Central memory CD8-positive, alpha-beta T cell (primary cell): ENCODE measurements at regions not wholly inside any gene's neighbourhood (a gene's known extent, or its start where the extent isn't known, plus 50 kb on each side); places are given as distances from the start of the nearest gene placed in this dataset.
A peak's percentile ranks its signal among the peaks of the same experiment; 100 is the strongest.

Experiments used
- ATAC-seq: fragments of 150-1000 bp; cut with Tn5 transposase; replicated peaks from 2 replicates; pipeline ENCODE4 v1.10.0; 2022; ENCODE audit warnings: mild to moderate bottlenecking, moderate FRiP score, moderate number of reproducible peaks; ENCODE audit not compliant: poor library complexity, severe bottlenecking; ENCODE audit errors: extremely low read depth
- DNase-seq, 2 donors: peaks; one replicate each; pipeline ENCODE4 v3.0.0; 2021; ENCODE audit warnings: low spot score in 2 of 2
- H3K27ac Mint-ChIP-seq: one replicate; pipeline ENCODE4 v1.8.0; 2022; ENCODE audit warnings: low read depth, mild to moderate bottlenecking, moderate library complexity, mixed read lengths
- H3K27me3 Mint-ChIP-seq: one replicate; pipeline ENCODE4 v1.8.0; 2022; ENCODE audit warnings: mixed read lengths
- H3K36me3 Mint-ChIP-seq: one replicate; pipeline ENCODE4 v1.8.0; 2022; ENCODE audit warnings: mild to moderate bottlenecking, moderate library complexity, mixed read lengths; ENCODE audit not compliant: insufficient read depth
- H3K4me1 Mint-ChIP-seq: one replicate; pipeline ENCODE4 v1.8.0; 2022; ENCODE audit warnings: mixed read lengths
- H3K4me3 Mint-ChIP-seq: one replicate; pipeline ENCODE4 v1.8.0; 2022; ENCODE audit warnings: mild to moderate bottlenecking, moderate library complexity, mixed read lengths
- H3K9me3 Mint-ChIP-seq: one replicate; pipeline ENCODE4 v1.8.0; 2022; ENCODE audit warnings: mixed read lengths

DNA sequence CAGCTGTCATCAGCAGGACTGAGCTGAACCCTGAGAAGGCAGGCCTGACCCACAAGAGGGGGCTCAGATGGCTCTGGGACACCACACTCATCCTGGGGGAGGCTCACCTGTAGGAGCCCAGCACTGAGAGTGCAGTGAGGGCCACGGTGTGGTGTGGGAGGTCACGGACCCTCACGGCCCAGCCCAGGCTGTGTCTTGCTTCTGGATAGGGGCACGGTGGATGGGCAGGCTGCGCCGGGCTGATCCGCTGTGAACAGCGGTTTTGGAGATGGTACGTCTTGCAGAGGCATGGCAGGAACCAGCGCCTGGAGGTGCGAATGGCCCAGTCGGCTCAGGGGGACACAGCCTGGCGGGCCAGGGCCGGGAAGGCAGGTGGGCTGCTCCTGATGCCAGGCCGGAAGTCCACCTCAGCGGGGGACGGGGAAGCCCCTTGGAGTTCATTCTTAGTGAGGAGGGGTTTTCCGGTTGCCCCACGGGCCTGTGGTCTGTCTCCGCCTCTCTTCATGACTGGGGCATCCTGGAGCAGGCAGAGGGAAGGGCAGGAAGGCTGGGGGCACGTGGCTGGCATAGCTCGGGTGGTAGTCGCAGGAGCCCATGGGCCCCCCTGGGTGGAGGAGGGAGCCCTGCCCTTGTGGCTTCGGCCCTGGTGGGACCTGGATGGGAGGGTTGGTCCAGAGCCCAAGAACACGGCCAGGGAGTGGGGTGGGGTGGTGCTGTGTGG, 112.5 kb downstream of the UNCX start:
- ATAC-seq: no peak
- no peak overlapping the region for H3K4me3 Mint-ChIP-seq
- peaks cover 4% of the 10 kb centered on the region for H3K9me3 Mint-ChIP-seq
- H3K36me3 Mint-ChIP-seq: no peaks in the 10 kb centered on the region
- DNase-seq: no peak
- peaks cover 45% of the 10 kb centered on the region for H3K27me3 Mint-ChIP-seq
- H3K27ac Mint-ChIP-seq: no peak overlapping the region
- no peaks in the 10 kb centered on the region for H3K4me1 Mint-ChIP-seq

DNA sequence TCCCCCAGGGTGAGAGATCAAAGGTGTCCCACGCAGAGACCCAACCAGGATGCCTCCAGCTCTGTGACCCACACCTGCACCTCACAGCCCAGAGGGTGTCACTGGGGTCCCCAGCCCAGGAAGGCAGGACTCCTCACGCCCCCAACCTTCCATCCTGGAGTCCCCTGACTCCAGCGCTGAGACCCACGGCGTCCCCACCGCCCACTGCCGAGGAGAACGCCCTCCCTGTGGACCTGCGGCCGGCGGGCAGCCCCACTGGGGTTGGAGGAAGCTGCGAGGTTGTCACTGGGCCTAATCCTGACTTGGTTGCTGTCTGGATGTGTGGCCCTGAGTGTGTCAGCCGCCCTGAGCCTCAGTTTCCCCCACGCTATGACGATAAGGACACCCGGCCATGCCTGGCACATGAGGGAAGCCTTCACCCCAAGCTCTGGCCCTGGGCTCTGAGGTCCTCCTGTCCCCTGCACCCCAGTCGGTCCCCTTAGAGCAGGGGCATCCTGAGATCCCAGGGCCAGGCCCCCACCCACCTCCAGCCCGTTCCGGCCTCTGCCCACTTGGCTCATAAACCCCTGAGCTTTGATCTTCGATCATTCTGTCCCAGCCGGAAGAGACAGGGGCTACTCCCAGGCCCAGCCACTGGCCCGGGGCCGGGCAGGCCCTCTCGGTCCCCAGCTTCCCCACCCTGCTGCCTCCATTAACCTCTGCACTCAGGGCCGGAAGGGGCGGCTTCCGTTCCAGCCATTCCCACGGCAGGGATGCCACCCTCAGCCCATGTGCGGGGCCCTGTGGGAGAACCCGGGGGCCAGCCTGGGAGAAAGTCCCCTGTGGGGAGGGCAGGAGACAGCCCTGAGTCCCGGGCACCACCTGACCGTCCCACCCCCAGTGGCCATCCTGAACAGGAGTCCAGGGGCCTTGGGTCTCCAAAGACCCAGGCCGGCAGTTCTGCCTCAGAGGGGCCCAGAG, 113.2 kb downstream of the MICALL2 start:
- Mint-ChIP-seq H3K36me3 (no peaks in the 10 kb centered on the region), H3K4me3 (no peak overlapping the region), H3K27ac (no peak overlapping the region), H3K27me3 (peaks cover 55% of the 10 kb centered on the region), H3K9me3 (peaks cover 4% of the 10 kb centered on the region), H3K4me1 (no peaks in the 10 kb centered on the region)
- DNase-seq: no peak
- ATAC-seq: no peak

DNA sequence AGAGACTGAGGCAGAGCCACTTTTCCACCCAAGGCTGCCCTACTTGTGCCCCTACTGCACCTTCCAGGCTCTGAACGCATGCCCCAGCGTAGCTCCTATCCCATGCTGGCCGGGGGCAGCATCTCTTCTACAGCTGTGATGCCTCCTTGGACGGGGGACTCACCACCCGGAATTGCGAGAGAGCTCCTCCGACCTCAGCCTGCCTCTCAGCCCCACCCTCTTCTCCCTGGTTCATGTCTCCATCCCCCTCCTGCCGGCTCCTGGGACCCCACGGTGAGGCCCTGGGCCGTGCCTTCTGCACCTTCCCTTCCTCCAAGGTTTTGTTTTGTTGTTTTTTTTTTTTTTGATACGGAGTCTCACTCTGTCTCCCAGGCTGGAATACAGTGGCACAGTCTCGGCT, 112.4 kb downstream of the MICALL2 start:
- Mint-ChIP-seq H3K9me3 (peaks cover 4% of the 10 kb centered on the region), H3K4me1 (no peaks in the 10 kb centered on the region), H3K36me3 (no peaks in the 10 kb centered on the region), H3K27ac (peak overlapping the region; percentile 29), H3K27me3 (peaks cover 57% of the 10 kb centered on the region), H3K4me3 (no peak overlapping the region)
- DNase-seq: no peak
- no peak for ATAC-seq

DNA sequence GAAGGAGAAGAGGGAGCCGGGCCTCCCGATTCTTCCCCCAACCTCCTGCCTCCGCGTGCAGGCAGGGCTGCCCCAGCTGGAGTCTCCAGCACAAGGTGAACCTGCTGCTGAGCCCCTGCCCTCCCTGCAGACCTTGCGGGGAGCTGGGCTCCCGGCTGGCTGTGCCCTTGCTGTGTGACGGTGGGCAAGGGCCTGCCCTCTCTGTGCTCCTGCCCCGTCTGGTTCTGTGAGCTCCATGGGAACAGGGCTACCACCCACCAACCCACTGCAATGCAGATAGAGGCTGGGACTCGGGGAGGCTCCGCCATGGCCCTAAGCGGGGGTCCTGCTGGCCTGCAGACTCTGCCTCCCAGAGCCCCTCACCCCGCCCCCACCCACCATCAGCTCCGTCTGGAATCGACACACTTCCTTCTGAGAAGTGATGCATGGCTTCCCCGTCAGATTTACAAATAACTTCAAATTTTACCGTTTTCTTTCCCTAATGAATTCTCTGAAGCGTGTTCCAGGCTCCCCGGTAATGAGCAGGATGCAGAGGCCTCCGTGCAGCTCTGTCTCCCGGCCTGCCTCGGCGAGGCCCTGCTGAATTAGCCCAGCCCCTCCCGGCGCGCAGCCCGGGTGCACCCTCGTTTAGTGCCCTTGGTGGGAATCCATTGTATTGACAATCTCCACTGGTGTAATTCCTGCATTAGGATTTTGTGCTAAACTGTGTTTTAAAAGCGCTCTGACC, 111.0 kb downstream of the MICALL2 start:
- Mint-ChIP-seq H3K9me3 (no peaks in the 10 kb centered on the region), H3K36me3 (no peaks in the 10 kb centered on the region), H3K4me1 (no peaks in the 10 kb centered on the region), H3K27ac (no peak overlapping the region), H3K27me3 (peaks cover 48% of the 10 kb centered on the region), H3K4me3 (no peak overlapping the region)
- ATAC-seq (no peak), DNase-seq (no peak)

DNA sequence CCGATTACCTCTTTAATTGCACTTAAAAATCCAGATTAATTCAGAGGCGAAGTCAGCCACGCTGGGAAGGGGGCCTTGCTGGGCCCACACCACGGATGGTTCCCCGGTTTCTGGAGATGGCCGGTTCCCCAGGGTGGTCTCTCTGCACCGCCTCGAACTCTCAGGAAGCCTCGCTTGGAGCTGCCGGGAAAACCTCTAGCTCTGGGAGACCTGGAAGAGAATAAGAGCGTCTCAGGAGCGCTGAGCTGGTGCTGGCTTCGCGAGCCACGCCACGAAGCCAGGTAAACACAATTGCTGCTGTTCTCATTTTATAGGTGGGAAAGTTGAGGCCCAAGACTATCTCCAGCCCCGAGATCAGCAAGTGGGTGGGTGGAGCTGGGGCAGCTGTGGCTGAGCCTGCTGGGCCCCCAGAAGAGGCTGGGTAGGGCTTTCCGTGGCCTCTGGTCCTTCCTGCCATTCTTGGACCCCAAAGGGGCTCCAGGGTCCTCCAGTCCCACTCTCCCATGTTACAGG, 110.4 kb downstream of the MICALL2 start:
- ATAC-seq: no peak
- no peak overlapping the region for H3K27ac Mint-ChIP-seq
- H3K9me3 Mint-ChIP-seq: no peaks in the 10 kb centered on the region
- no peak for DNase-seq
- H3K4me1 Mint-ChIP-seq: no peaks in the 10 kb centered on the region
- H3K27me3 Mint-ChIP-seq: peaks cover 46% of the 10 kb centered on the region
- H3K4me3 Mint-ChIP-seq: no peak overlapping the region
- H3K36me3 Mint-ChIP-seq: no peaks in the 10 kb centered on the region

DNA sequence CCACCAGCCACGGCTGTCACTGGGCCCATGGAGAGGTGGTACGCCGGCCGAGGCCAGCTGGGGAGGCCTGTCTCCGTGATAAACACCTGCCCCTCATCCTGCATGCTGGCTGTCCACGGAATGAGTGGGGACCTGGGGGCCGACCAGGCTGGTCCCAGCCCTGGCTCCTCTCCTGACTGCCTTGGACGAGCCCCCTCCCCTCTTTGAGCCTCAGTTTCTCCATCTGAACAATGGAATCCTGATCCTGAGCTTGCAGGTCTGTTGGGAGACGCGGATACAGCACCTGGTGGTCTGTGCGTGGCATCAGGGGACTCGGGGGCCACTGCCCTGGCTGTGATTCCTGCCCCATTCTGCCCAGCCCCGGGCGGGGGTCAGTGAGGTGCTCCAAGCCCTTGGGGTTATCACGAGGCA, 109.9 kb downstream of the MICALL2 start:
- Mint-ChIP-seq H3K4me3 (no peak overlapping the region), H3K36me3 (no peaks in the 10 kb centered on the region), H3K9me3 (no peaks in the 10 kb centered on the region), H3K27me3 (peaks cover 46% of the 10 kb centered on the region), H3K4me1 (no peaks in the 10 kb centered on the region), H3K27ac (no peak overlapping the region)
- ATAC-seq (no peak), DNase-seq (no peak)

DNA sequence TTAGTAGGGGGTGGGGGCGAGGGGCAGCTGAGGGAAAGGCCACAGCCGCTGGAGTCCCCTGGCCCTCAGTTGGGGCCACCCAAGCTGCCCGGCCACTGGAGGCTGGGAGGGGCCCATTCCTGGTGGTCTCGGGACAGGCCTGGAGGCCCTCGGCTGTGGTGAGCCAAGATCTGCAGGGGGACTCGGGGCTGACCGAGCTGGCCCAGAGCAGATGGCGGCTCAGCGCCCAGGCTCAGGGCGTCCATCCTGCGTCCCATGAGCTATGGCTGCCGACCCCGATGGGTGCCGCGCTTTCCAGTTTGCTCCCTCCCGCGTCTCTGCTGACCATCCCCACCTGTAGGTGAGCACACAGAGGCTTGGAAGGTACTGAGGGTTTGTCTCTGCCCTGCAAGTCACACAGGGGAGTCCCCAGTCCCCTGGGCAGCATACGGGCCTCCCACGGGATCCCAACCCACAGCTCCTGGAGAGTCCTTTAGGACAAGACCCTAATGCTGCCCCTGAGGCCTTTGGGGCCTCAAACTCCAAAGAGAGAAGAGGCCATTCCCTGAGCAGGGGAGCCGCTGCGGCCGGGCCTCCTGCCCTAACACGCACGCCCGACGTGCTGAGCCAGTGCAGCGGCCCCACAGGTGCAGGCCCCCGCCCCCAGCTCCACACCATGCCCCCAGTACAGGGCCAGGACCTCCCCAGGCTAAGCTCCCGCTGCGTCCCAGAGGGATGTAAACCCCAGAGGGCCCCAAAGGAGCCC, 107.2 kb downstream of the MICALL2 start:
- Mint-ChIP-seq H3K4me1 (peaks cover 4% of the 10 kb centered on the region), H3K9me3 (no peaks in the 10 kb centered on the region), H3K27me3 (peaks cover 53% of the 10 kb centered on the region), H3K4me3 (no peak overlapping the region), H3K36me3 (peaks cover 2% of the 10 kb centered on the region), H3K27ac (no peak overlapping the region)
- ATAC-seq: no peak
- DNase-seq: no peak

DNA sequence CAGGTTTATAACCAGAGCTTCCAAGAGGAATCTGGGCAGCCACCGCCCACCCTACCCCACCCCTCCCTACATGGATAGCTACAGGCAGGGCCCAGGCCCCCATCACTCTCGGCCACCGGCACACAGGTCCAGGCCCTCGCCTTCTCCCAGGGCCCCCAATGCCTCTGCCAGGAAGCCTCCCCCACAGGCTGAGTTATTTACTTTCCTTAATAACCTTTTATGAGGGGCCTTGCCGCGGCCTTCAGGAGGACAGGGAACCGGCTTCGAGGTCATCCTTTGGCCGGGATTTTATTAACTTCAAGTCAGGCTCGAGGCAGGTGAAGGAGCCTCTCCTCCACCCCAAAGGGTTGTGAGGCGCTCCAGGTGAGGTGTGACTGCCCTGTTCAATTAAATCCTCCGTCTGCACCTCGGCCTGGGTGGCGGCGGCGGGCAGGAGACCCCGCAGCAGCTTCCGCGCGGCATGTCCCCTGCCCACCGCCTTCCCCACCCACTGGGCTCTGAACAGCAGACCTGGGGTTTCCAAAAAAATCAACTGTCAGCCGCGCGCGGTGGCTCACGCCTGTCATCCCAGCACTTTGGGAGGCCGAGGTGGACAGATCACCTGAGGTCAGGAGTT, 106.5 kb downstream of the MICALL2 start:
- H3K27me3 Mint-ChIP-seq: peaks cover 46% of the 10 kb centered on the region
- no peak for ATAC-seq
- H3K9me3 Mint-ChIP-seq: no peaks in the 10 kb centered on the region

DNA sequence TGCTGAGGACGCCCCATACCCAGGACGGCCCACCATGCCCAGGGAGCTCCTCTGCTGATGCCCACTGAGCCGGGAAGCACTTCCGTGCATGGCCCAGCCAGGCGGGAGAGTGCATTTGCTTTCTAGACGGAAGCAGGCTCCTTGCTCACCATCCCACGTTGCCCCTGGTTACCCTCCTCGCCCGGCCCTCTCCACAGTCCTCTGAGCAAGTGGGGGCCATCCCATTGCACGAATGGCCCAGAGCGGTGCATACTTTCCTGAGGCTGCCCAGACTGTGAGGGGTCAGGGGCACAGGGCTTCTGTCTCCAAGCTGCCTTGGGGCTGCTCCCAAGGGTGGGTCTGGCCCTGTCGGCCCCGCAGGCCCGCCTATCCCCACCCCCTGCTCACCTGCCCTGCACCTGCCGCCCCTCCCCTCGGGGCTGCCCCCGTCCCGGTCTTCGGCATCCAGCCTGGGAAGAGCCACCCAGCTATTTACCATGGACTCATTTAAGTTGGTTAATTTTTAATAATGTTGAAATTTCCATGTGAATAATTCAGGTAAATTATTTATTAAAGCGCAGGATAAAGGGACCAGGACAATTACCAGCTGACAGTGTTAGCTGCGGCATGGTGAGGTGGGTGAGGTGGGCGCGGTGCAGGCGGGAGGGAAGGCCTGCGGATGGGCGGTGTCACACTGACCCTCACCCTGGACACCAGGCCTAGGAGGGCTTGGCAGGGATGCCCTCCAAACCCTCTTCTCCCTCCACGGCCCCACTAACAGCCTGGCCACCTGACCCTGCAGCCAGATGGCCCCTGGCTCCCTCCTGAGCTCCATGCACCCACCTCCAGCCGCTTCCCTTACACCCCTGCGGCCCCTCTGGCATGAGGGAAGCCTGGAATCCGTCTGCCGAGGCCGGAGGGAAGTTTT, 104.4 kb downstream of the MICALL2 start:
- ATAC-seq: no peak
- no peak overlapping the region for H3K27ac Mint-ChIP-seq

More for the DNA sequence above, 106.5 kb downstream of the MICALL2 start:
- H3K36me3 Mint-ChIP-seq: peaks cover 2% of the 10 kb centered on the region
- H3K4me1 Mint-ChIP-seq: peaks cover 4% of the 10 kb centered on the region
- no peak for DNase-seq
- no peak overlapping the region for H3K27ac Mint-ChIP-seq
- no peak overlapping the region for H3K4me3 Mint-ChIP-seq

DNA sequence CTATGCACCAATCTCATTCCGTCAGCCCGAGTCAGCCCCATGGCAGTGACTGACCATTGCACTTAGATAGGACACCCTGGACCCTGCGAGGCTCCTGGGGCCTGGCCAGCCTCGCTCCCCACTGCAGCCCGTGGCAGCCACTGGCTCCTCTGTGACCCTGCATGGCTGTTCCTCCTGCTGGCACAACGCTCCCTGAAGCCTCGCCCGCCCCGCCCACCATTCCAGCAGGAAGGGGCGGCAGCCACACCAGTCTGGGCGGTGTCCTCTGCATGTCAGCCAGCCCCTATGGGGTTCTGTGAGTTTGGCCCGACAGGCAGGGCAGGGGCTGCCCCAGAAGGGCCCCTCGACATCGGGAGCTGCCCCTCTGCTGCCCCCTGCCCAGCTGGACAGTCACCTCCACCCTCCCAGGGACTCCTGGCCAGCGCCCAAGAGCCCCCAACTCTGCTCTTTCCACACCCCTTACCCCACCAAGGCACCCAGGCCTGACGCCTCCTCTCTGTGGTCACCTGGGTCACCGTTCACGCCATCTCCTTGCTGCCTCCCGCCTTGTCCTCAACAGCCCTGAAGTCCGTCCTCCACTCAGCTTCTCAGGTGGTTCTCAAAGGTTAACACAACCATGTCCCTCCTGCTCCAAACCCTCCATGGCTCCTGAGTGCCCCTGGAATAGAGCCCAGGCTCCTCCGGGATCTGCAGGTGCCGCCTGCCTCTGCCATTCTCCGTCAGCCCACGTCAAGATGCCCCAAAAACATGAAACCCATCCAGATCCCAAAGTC, 103.5 kb downstream of the MICALL2 start:
- H3K4me3 Mint-ChIP-seq: no peak overlapping the region
- H3K27me3 Mint-ChIP-seq: peaks cover 18% of the 10 kb centered on the region

More for the DNA sequence above, 104.4 kb downstream of the MICALL2 start:
- peaks cover 26% of the 10 kb centered on the region for H3K27me3 Mint-ChIP-seq
- no peaks in the 10 kb centered on the region for H3K9me3 Mint-ChIP-seq
- H3K4me3 Mint-ChIP-seq: no peak overlapping the region
- peaks cover 2% of the 10 kb centered on the region for H3K36me3 Mint-ChIP-seq
- H3K4me1 Mint-ChIP-seq: peaks cover 4% of the 10 kb centered on the region
- DNase-seq: no peak

More for the DNA sequence above, 103.5 kb downstream of the MICALL2 start:
- ATAC-seq (no peak), DNase-seq (no peak)
- peaks cover 2% of the 10 kb centered on the region for H3K36me3 Mint-ChIP-seq
- no peaks in the 10 kb centered on the region for H3K9me3 Mint-ChIP-seq
- peaks cover 4% of the 10 kb centered on the region for H3K4me1 Mint-ChIP-seq
- H3K27ac Mint-ChIP-seq: no peak overlapping the region
